ENCODE measurements at regions not wholly inside any gene's neighbourhood (a gene's known extent, or its start where the extent isn't known, plus 50 kb on each side); places are given as distances from the start of the nearest gene placed in this dataset.

- no peak for TF ChIP-seq CTCF (IDR thresholded peaks at IDR 0.05; ENCODE audit: poor library complexity)
- no peak for TF ChIP-seq EZH2 (IDR thresholded peaks at IDR 0.05; ENCODE audit: borderline replicate concordance)
- no peak for TF ChIP-seq EZH2phosphoT487 (IDR thresholded peaks at IDR 0.05; ENCODE audit: low read depth, severe bottlenecking, unreplicated experiment)
These were observed 215.1 kb downstream of the TMEM114 start for GRCh38 chr16:8375232-8375587.
